ENCODE measurements at regions not wholly inside any gene's neighbourhood (a gene's known extent, or its start where the extent isn't known, plus 50 kb on each side); places are given as distances from the start of the nearest gene placed in this dataset.
A peak's percentile ranks its signal among the peaks of the same experiment; 100 is the strongest.

DNA sequence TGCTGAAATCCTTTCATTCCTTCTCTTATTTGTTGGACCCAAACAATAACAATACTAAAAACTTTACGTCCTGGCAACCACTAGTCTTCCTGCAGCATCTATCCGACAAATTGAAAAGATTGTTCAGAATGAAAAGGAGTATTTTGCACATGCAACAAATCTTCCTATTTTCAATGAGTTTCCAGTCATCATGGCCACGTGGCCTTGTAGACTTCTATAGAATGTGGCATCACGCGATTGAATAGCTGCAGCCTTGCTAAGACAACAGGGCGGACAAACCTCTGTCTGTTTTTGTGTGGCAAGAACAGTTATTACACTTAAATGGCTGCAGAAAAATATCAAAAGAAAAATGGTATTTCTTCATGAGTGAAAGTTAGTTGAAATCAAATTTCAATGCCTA lies 297.9 kb upstream of the LCORL start:
- Histone ChIP-seq H3K27ac (no peak overlapping the region), H3K4me3 (no peak overlapping the region), H3K36me3 (no peaks in the 10 kb centered on the region), H3K27me3 (peaks cover 0 to 6% (median 0%) of the 10 kb centered on the region in 3 donors), H3K9me3 (no peaks in the 10 kb centered on the region), H3K4me1 (no peaks in the 10 kb centered on the region)
- no peak for DNase-seq
- intact Hi-C loops (cut with DNase I) = no loop called here
- no peak for TF ChIP-seq POLR2A (IDR thresholded peaks at IDR 0.05)
- TF ChIP-seq, protein P1, sequence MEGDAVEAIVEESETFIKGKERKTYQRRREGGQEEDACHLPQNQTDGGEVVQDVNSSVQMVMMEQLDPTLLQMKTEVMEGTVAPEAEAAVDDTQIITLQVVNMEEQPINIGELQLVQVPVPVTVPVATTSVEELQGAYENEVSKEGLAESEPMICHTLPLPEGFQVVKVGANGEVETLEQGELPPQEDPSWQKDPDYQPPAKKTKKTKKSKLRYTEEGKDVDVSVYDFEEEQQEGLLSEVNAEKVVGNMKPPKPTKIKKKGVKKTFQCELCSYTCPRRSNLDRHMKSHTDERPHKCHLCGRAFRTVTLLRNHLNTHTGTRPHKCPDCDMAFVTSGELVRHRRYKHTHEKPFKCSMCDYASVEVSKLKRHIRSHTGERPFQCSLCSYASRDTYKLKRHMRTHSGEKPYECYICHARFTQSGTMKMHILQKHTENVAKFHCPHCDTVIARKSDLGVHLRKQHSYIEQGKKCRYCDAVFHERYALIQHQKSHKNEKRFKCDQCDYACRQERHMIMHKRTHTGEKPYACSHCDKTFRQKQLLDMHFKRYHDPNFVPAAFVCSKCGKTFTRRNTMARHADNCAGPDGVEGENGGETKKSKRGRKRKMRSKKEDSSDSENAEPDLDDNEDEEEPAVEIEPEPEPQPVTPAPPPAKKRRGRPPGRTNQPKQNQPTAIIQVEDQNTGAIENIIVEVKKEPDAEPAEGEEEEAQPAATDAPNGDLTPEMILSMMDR (IDR thresholded peaks at IDR 0.05) = no peak
- no peak for TF ChIP-seq POLR2AphosphoS5 (IDR thresholded peaks at IDR 0.05)
- TF ChIP-seq EP300 (IDR thresholded peaks at IDR 0.05) = no peak
- WGBS, 2 donors = 75 to 79% methylated on average over 6 of the region's 6 CpGs

DNA sequence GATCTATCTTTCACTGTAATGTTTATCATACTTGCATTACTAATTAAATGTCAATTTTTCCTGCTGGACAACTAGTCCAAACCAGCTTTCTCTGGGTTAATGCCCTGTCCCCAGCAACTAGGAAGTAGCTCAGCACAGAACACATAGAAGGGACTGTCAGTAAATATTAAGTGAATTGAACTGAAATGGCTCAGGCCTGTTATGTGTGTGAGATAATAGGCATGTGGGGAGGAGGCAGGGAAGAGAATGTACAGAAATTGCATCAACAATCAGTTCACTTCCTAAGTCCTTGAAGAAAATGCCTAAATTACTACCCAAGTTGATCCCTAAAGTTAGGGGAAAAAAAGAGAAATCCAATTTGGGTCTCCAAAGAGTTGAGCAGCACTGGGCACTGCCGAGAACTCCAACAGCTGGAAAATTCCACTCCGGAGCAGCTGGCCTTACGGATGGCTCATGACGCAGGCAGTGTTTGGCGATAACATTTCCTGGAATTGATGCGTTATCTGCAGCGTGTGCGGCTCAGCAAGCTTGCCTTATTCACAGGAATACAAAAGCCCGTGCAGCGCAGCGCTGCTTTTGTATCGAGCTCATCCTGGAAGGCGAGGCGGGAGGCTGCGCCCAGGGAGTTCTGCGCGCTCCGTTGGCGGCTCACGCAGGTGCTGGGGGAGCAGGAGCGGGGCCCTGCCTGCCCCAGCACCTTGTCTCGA lies 297.3 kb upstream of the LCORL start:
- peaks cover 0 to 6% (median 0%) of the 10 kb centered on the region in 3 donors for H3K27me3 ChIP-seq
- WGBS, 2 donors = 21 to 25% methylated on average over 22 of the region's 22 CpGs
- TF ChIP-seq POLR2A (IDR thresholded peaks at IDR 0.05) (no peak), POLR2AphosphoS5 (IDR thresholded peaks at IDR 0.05) (peak in 1 of 4 donors; percentile 14), EP300 (IDR thresholded peaks at IDR 0.05) (no peak)
- TF ChIP-seq, protein P1 (IDR thresholded peaks at IDR 0.05) = no peak
- H3K36me3 ChIP-seq = no peaks in the 10 kb centered on the region
- no peaks in the 10 kb centered on the region for H3K4me1 ChIP-seq
- intact Hi-C loops (cut with DNase I) = no loop called here
- DNase-seq = no peak
- H3K9me3 ChIP-seq = no peaks in the 10 kb centered on the region
- no peak overlapping the region for H3K4me3 ChIP-seq
- H3K27ac ChIP-seq = no peak overlapping the region

GRCh38 chr4:18314731-18315130 lies 293.2 kb upstream of the LCORL start:
- Histone ChIP-seq H3K36me3 (no peaks in the 10 kb centered on the region), H3K9me3 (no peaks in the 10 kb centered on the region), H3K4me3 (no peak overlapping the region), H3K4me1 (no peaks in the 10 kb centered on the region), H3K27ac (no peak overlapping the region), H3K27me3 (peaks cover 0 to 6% (median 0%) of the 10 kb centered on the region in 3 donors)
- DNase-seq = no peak
- TF ChIP-seq, protein P1 (IDR thresholded peaks at IDR 0.05) = no peak
- TF ChIP-seq POLR2A (IDR thresholded peaks at IDR 0.05) (no peak), EP300 (IDR thresholded peaks at IDR 0.05) (no peak), POLR2AphosphoS5 (IDR thresholded peaks at IDR 0.05) (no peak)
- intact Hi-C loops (cut with DNase I) = no loop called here
- WGBS, 2 donors = 82 to 85% methylated on average over 3 of the region's 3 CpGs

- H3K4me3 ChIP-seq = no peak overlapping the region
- TF ChIP-seq EP300 (IDR thresholded peaks at IDR 0.05) (no peak), POLR2AphosphoS5 (IDR thresholded peaks at IDR 0.05) (no peak), POLR2A (IDR thresholded peaks at IDR 0.05) (no peak)
- TF ChIP-seq, protein P1 (IDR thresholded peaks at IDR 0.05) = no peak
- no peak overlapping the region for H3K27ac ChIP-seq
- intact Hi-C loops (cut with DNase I) = no loop called here
- no peak for DNase-seq
- H3K4me1 ChIP-seq = no peaks in the 10 kb centered on the region
- H3K36me3 ChIP-seq = no peaks in the 10 kb centered on the region
- H3K27me3 ChIP-seq = no peaks in the 10 kb centered on the region
- no peaks in the 10 kb centered on the region for H3K9me3 ChIP-seq
- 26 to 50% methylated on average over 2 of the region's 2 CpGs for WGBS, 2 donors
These were observed 276.1 kb upstream of the LCORL start for GRCh38 chr4:18297684-18298083.

GRCh38 chr4:18296411-18296810 lies 274.9 kb upstream of the LCORL start:
- DNase-seq = no peak
- intact Hi-C loops (cut with DNase I) = no loop called here
- H3K4me3 ChIP-seq = no peak overlapping the region
- 47 to 84% methylated on average over 2 of the region's 2 CpGs for WGBS, 2 donors
- no peaks in the 10 kb centered on the region for H3K36me3 ChIP-seq
- no peak overlapping the region for H3K27ac ChIP-seq
- no peaks in the 10 kb centered on the region for H3K27me3 ChIP-seq
- H3K9me3 ChIP-seq = no peaks in the 10 kb centered on the region
- H3K4me1 ChIP-seq = no peaks in the 10 kb centered on the region
- TF ChIP-seq, protein P1 (IDR thresholded peaks at IDR 0.05) = no peak
- TF ChIP-seq POLR2A (IDR thresholded peaks at IDR 0.05) = no peak

All from sigmoid colon (tissue), 6 donors.